LNCaP clone FGC (cell line): ENCODE measurements at regions not wholly inside any gene's neighbourhood (a gene's known extent, or its start where the extent isn't known, plus 50 kb on each side); places are given as distances from the start of the nearest gene placed in this dataset.

Experiments
- DNase-seq: peaks from one replicate; pipeline ENCODE4 v3.0.0-alpha.2; 2011; ENCODE audit warnings: low read depth
- H3K4me3 ChIP-seq: 2 replicates; pipeline ENCODE4 v1.5.1; 2011; ENCODE audit warnings: mild to moderate bottlenecking, low read depth, low read length, control low read depth
- CTCF ChIP-seq: IDR thresholded peaks from 2 replicates; pipeline ENCODE4 v1.5.1; 2012; ENCODE audit warnings: mild to moderate bottlenecking; ENCODE audit not compliant: control insufficient read depth, insufficient read depth; ENCODE audit errors: extremely low read depth

- DNase-seq = no peak
- TF ChIP-seq CTCF = no peak
- no peak overlapping the region for H3K4me3 ChIP-seq
Observed at GRCh38 chr1:217921126-217921904, 290.2 kb downstream of the SPATA17 start.

DNA sequence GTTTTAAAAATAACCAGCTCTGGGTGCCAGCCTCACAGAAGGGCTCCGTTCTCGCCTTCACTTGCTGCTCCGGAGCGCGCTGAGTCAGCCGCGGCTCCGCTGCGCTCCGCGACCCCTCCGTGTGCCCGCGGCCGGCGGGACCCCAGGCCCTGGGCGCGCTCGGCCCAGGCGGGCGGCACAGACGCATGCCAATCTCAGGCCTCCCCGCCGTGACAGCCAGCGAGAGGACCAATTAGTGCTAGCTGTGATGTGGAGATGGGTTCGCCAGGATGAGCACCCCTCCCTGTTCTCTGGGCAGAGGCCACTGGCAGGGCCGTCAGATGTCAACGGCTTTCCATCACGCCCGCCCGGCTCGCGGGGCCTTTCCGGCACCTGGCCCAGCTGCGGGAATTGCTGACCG is 293.8 kb downstream of the SPATA17 start:
- DNase-seq = no peak
- no peak for TF ChIP-seq CTCF
- H3K4me3 ChIP-seq = no peak overlapping the region

- no peak overlapping the region for H3K4me3 ChIP-seq
- DNase-seq = no peak
- no peak for TF ChIP-seq CTCF
Observed at GRCh38 chr1:217929213-217929885, 298.2 kb downstream of the SPATA17 start.

DNA sequence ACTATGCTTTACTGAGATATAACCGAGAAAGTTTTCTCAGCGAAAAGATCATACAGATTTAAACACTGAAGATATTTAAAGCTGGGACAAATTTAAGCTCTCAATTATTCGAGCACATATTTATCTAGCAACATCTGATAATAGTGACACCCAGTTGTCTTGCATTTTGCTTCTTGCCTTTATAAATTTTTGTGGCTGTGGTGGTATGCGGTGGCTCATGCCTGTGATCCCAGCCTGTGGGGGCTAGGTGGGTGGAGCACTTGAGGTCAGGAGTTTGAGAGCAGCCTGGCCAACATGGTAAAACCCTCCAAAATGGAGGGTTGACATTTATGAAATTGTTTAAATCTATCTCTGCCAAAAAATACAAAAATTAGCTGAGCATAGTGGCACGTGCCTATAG is 312.2 kb downstream of the SPATA17 start:
- no peak overlapping the region for H3K4me3 ChIP-seq
- no peak for TF ChIP-seq CTCF
- DNase-seq = no peak

DNA sequence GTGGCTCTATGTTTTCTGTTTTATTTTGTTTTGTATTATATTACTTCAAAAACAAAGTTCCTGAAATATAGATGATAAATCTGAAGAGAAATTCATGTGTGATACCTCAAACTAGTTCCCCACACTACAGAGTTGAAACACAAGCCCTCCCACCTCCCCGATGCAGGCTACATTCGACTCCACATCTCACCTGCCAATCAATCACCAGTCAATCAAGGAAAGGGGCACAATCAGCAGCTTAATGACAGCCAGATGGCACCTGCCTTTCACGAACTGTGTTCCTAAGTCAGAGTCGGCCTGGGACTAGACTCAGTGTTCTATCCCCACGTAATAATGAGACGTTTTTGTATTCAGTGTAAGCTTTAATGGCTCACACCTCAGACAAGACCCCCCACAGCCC is 313.4 kb downstream of the SPATA17 start:
- TF ChIP-seq CTCF = no peak
- no peak for DNase-seq
- H3K4me3 ChIP-seq = no peak overlapping the region

- no peak for DNase-seq
- H3K4me3 ChIP-seq = no peak overlapping the region
Observed at GRCh38 chr1:217946511-217946910, 315.4 kb downstream of the SPATA17 start.

More at GRCh38 chr1:217946511-217946910, 315.4 kb downstream of the SPATA17 start:
- no peak for TF ChIP-seq CTCF
